ENCODE measurements at regions not wholly inside any gene's neighbourhood (a gene's known extent, or its start where the extent isn't known, plus 50 kb on each side); places are given as distances from the start of the nearest gene placed in this dataset.

DNA sequence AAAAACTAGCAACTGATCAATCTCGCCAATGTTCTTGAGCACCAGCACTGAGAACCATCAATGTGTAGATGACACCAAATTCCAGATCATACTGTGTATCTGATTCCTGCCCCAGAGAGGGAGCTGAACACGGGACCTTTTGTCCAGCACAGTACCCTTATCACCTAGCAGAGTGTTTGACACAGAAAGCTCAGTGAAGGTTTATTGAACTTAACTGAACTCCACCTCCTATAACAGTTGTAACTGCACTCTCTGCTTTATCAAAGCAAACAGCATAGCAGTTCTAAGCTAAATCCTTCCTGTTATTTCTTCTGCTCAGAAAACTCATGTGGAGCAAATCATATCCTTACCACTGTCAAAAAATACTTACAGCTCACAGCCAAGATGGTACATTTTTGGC lies 183.4 kb upstream of the SLCO3A1 start:
- no peak for DNase-seq (ENCODE audit: low spot score)

DNA sequence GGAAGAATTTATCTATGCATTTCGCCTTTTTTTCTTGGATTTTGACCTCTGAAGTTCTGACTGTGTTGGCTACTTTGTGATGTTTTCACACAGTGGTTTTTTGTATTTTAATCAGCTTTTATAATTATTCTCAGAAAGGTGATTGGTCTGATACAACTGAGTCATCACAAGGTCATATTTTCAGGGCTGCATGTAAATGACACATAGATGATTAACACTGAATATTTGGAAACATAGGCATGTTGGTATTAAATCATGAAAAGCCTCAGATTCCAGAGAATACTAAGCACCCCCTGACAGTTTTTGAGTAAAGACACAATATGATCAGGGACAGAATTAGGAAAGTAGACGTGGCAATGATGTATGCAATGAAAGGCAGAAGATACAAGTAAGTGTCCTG lies 175.5 kb upstream of the SLCO3A1 start:
- no peak for DNase-seq (ENCODE audit: low spot score)

DNA sequence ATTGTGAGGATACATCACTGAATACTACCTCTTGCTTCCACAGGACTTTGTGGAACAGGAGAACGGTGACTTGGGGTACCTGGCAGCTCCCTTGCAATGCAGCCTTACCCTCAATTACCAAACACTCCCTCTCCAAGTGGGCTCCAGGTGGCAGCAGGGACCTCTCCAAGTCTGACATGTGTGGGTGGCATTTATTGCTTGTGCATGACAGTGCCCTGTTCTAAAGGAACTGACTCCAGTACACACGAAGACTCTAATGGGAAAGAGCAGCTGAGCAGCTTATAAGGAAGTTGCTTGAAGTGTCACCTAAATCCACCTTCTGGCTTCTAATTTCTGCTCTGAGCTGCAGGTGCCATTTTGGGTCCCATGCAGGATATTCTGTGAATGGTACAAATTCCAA lies 174.1 kb upstream of the SLCO3A1 start:
- no peak for DNase-seq (ENCODE audit: low spot score)

DNA sequence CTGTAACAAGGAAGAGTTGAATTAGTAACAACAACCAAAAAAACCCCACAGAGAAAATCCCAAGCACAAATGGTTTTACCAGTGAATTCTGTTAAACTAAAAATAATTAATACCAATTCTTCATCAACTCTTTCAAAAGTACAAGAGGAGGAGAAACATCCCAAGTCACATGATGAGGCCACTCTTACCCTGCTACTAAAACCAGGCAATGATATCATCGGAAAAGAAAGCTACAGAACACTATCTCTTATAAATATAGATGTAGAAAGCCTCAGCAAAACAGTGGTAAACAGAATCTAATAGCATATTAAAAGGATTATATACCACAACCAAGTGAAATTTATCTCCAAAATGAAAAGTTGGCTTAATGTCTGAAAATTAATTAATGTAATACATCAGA lies 168.1 kb upstream of the SLCO3A1 start:
- DNase-seq (ENCODE audit: low spot score), result no peak

DNA sequence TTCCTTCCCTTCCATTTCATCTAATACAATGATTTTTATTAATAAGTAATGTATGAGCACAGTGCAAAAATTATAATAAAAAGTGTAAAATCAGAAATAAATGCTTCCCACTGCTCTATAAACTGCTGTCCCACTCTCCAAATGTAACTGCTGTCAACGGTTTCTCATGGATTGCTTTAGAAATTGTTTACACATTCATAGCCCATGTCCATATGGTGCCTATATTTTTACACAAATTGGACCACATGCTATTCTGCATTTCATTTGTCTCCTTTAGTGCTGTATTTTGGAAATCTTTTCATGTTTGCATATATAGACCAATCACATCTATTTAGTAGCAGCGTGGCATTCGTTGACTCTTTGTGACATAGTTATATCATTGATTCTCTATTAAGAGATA lies 164.7 kb upstream of the SLCO3A1 start:
- no peak for DNase-seq (ENCODE audit: low spot score)

DNA sequence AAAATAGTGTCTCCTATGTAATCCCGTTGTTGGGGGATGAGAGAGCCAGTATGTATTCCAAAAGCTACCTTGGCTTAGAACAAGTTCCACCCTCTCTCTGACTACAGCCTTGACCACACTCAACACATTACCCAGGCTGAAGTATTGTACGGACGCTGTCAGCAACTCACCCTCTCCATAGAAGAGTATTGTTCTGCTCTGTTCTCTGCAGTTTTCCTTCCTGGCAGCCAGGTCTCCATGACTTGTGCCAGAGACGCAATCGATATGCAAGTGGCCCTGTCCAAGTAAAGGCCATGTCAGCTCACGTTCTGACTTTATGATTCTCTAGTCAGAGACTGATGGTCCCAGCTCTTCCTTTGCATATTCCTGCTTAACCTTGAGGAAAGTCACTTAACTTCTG lies 164.1 kb upstream of the SLCO3A1 start:
- no peak for DNase-seq (ENCODE audit: low spot score)

DNA sequence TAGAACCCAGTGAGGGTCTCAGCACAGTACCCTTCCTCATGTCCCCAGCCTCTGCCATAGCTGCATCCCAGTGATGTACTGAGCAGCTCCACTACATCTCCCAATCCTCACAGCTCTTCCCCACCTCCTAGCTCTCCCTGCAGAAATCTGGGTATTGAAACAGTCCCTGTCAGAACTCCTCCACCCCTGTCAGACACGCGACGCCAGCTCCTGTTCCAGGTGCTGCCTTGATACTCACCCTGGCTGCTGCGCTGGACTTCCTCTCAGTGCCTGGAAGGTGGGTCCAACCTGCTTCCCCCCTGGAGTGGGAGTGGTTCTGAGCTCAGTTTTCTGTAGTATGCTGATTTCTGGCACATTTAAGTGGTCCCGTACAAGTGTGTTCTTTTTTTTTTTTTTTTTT lies 160.9 kb upstream of the SLCO3A1 start:
- DNase-seq (ENCODE audit: low spot score), result no peak

DNA sequence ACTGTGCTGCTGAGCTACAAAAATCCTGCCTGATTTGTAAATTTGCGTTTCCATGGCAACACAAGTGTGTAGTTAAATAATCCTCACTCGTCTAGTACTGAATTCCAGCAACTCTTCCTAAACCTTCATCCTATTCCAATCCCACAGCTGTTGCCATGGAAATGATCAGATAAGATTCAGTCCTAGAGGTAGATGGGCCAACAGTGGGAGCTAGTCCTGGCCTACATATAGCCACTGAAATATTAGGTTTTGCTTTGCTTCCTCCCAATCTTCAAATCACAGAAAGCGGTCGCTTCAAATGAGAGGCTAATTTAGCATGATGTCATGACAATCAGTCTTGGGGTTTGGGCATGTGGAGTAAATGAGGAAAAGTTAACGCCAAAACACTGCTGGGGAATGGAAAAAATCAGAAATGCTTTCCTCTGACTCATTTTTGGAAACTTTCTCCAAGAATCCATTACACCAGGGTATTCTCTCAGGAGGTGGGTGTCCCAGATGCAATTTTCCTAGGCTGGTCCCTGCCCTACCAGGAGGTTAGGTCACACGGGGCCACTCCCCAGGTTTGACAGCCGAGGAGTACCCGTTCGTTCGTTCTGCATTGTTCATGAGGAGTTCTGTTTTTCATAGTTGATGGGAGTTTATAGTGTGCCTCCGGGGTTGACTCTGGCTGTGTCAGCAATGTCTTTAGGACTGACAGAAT lies 159.2 kb upstream of the SLCO3A1 start:
- no peak for DNase-seq (ENCODE audit: low spot score)

DNA sequence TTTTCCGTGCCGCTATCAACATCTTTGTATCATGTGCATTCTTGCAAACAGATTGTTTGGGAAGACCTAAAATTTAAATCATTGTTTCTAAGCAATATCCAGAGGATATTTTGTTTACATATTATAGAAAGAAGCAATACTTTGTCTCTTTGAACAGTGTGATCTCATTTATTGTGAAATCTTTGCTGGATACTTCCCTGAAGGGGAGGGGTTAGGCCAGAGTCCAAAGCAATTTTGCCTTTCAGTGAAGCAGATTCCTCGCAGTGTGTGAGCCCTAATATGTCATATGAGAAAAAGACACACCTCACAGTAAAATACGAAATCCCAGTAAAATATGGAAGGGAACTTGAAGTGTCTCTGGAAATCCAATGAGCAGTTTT lies 158.7 kb upstream of the SLCO3A1 start:
- no peak for DNase-seq (ENCODE audit: low spot score)

DNA sequence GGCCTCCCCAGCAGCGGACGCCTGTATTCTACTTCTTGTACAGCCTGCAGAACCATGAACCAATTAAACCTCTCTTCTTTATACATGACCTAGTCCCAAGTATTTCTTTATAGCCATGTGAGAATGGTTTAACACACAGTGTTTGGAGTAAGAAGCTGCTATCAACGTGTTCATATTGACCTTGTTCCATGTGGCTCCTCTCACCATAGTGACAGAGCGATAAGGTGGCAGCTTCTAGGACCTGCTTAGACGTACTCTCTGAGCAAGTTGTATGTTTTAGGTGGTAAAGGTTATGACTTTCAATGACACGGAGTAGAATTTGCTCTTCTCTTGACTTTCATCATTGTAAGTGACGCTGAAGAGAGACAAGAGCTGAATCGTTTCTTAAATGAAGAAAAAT lies 157.7 kb upstream of the SLCO3A1 start:
- DNase-seq (ENCODE audit: low spot score), result no peak

DNA sequence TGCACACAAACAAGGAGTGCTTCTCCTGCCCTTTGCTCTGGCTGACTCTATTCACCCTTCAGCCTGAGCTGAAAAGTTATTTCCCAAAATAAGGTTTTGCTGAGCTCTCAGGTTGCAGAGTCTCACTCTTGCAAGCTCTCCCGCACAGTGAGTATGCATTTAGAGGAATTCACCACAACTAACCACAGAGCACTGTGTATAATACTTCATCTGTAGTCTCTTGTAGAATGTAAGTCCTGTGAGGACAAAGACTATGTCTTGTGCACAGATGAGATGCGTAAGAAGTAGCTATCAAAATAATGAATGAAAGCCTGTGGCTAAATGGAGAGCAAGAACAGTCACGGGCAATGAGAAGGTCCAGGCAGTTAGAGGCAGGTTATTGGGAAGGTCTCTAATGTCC lies 156.5 kb upstream of the SLCO3A1 start:
- no peak for DNase-seq (ENCODE audit: low spot score)

DNA sequence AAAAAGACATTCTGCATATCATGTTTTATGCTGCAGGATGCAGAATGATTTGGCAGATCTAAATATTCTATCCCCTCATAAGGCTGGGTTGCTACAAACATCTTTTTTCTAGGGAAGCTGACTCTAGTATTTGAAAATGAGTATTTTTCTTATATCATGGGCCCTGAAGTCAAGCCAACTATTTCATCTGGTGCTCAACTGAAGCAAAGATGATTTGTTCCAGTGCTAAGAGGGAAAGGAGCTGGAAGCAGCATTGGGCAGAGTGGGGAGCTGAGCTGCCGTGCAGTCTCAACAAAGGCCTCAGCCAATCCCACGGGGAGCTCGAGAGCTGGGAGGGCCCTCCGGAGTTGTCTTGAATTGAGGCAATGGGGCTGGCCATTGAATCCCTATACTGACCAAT lies 155.3 kb upstream of the SLCO3A1 start:
- DNase-seq (ENCODE audit: low spot score), result no peak

DNA sequence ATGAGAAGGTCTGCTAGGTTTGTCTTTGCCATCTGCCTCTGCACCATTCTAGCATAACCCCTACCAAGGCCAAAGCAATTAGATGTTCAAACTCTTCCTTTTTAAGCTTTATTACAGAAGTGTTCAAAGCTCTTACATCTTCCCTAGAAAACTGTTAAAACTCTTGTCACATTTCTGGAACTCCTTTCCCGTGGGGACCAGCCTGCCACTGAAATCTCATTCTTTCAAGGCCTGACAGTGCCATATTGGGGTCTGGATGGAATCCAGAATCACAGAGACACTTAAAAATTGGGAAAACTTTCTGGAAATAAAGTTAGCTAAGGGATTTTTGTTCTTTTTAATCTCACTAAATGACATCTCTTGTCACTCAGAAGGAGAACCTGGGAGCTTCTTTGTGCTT lies 153.8 kb upstream of the SLCO3A1 start:
- DNase-seq (ENCODE audit: low spot score), result no peak

DNA sequence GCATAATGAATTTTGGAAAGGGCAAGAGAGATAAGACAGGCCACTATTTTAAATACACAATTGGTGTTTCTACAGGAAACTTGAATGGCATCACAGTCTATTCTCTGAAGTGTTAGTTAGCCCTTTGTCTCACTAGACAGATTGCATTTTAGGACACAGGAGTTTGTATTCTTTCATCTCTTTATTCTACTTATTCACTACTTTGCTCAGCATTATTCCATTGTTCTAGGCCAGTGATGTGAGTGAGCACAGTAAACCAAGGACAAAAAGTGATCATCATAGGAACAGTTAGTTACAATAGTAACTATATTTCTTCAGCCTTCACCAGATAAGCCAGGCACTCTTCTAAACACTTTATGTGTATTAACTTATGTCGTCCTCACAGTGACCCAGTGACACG lies 150.2 kb upstream of the SLCO3A1 start:
- DNase-seq (ENCODE audit: low spot score), result no peak

DNA sequence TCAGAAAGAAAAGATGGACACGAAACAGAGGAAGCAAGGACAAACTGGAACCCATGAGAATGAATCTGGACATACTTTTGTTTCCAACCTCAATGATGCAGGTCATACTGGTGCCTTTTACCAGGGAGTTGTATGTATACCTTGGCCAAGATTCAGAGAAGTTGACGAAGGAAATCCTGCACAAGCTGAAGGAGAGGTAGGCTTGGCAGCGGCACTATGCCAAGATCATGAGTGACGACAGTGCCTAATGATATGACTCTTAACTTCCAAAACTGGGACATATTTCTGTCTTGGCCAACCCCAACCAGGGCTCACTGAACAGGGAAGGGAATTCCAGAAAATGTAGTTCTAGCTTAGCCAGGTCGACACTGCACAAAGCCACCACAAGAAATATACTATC lies 149.2 kb upstream of the SLCO3A1 start:
- no peak for DNase-seq (ENCODE audit: low spot score)

DNA sequence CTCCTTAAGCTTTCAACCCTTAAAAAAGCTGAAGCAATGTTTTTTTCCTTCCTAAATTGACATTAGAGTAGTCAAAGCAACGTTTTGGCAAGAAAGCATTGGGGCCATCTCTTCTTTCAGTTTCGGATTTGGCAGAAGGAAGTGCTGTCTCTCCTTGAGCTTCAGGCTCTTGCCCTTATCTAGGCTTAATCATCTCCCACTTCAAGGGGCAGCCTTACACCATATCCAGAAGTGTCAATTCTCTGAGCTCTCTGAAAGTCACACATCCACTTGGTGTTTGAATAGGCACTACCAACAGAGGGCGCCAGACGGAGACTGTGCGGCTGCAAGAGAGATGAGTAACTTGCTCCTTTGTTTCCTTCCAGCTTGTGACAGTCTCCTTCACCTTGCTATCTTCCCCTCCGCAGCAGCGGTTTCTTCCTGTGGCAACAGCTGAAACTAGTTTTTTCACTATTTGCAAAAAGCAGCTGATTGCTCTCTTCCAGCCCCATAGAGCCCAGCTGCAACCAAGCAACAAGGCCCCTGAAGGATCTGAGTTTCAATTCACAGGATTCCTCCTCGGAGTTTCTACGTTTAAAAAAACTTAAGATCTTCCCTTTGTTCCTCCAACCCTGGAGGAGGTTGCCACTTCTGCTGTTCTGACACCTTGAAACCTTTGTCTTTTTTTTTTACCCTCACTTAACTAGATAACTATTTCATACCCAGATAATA lies 147.0 kb upstream of the SLCO3A1 start:
- peak; percentile 58 for DNase-seq (ENCODE audit: low spot score)

DNA sequence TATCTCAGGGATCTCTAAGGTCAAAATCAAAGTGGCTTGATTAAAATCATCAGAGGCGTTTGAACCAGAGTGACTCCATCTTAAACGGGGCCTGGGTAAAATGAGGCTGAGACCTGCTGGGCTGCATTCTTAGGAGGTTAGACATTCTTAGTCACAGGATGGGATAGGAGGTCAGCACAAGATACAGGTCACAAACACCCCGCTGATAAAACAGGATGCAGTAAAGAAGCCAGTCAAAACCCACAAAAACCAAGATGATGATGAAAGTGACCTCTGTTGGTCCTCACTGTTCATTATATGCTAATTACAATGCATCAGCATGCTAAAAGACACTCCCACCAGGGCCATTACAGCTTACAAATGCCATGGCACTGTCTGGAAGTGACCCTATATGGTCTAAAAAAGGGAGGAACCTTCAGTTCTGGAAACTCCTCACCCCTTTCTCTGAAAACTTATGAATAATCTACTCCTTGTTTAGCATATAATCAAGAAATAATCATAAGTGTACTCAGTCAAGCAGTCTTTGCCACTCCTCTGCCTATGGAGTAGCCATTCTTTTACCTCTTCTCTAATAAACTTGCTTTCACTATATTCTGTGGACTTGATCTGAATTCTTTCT lies 143.3 kb upstream of the SLCO3A1 start:
- no peak for DNase-seq (ENCODE audit: low spot score)

DNA sequence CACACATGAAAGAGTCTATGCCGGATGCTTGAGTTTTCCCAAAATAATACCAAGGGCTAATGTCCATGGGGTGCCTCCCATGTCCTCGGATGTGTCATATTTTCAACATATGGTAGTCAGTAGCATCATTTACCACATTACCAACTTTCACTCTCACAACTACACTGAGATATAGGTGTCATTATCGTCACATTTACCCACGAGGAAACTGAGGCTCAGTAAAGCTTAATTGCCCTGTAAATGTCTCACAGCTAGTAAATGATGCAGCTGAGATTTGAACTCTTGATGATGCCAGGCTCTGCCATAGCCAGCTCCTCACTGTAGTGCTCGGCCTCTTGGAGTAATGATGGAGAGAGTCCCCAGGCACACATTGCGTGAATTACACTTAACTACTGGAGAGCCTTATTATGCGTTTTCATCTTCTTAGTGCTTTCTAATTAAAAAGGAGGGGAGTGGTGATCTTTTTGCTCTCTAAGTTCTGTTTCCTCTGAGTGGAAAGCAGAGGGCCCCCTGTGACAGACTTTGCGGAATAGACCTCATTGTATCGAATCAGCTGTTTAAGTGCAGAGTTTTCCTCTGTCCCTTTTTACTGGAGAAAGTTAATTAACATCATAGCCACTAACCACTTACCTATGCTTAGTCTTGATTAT lies 142.0 kb upstream of the SLCO3A1 start:
- DNase-seq (ENCODE audit: low spot score), result no peak

DNA sequence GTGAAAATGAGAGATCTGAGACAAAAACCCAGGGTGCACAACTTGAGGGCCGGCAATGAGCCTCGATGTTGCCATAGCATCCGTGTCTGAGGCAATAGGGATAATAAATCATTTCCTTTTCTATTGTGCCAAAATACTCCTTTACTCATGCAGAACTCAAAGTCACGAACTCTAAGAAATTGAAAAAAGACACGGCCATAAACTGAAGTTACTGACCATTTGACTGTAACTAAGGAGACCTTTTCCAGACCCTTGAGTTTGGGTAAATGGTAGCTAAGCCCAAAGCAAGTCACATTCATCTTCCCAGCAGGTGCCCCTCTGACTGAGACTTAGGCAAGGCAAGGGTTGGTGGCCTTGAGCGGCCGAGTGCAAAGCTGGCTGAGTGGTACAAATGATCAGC lies 141.2 kb upstream of the SLCO3A1 start:
- DNase-seq (ENCODE audit: low spot score), result no peak

DNA sequence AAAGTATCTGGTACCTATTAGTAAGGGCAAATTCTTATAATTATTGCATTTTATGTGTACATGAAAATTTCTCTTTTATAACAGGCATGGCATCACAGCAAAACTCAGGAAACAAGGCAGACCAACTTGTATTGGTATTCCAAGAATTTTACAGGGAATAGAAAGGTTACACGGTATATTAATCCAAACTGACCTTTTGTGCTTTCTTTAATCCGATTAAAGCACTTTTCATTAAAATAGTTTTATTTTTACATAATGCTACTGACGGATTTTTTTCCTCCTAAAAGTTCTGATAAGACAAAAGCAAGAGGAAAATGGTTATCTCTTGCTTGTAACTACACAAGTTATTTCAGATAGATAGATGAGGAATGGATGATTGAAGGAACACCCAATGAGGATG lies 137.0 kb upstream of the SLCO3A1 start:
- DNase-seq (ENCODE audit: low spot score), result no peak

DNA sequence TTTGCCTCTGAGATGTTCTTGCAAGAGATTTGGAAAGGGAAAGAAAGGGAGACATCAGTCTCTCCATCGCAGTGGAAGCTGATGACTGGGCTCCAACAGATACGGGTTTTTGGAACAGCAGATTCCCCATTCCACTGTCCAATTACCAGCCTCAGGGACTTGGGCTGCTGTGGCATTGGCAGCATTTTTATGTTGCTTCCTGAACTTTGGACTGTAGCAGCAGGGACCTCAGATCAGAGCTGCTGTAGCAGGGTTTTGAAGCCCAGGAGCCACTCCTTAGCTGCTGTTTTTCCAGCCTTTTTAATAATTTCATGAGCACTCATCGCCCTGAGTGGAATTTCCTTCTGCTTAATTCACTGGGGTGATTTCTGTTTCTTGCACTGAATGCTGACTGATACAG lies 135.7 kb upstream of the SLCO3A1 start:
- no peak for DNase-seq (ENCODE audit: low spot score)

DNA sequence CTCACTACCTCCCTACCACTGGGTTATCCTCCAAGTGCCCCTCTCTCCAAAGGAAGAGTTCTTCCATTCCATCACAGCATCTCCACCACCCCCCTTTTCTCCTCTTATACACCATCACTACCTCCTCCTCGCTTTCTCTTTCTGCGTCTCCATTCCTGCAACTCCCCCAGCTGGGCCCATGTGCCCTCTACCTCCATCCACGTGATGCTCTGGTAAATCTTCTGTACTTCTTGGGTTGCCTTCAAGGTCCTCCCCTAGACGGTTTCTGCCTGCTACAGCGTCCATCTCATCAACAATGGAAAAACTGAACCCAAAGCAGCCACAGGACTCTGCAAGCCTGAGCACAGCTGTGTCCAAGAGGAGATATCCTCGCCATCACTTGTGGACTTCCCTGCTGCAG lies 129.5 kb upstream of the SLCO3A1 start:
- no peak for DNase-seq (ENCODE audit: low spot score)

DNA sequence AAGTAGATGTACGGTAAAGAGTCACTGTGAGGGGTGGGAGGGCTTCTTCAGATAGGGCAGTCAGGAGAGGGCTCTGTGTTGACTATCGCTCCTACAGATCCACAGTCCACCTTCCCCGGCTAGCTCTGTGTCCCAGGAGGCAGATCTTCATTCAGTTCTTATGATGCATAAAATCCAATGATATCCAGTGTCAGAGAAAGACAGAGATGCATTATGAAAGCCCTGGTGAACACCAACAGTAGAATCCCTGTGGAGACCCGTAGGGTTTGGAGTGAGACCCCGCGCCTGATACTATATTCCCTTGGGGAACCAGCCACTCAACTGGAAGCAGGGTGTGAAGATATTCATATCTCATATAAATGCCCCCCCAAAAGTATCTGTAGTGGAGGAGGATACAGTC lies 119.8 kb upstream of the SLCO3A1 start:
- DNase-seq (ENCODE audit: low spot score), result no peak

Data from germinal center (tissue), 1 donor.